ENCODE measurements at regions not wholly inside any gene's neighbourhood (a gene's known extent, or its start where the extent isn't known, plus 50 kb on each side); places are given as distances from the start of the nearest gene placed in this dataset.
"Not testable (repeated sequence)": the region's sequence is repeated elsewhere in the genome, so short reads cannot be mapped to it uniquely, and the experiment has no call there.

DNA sequence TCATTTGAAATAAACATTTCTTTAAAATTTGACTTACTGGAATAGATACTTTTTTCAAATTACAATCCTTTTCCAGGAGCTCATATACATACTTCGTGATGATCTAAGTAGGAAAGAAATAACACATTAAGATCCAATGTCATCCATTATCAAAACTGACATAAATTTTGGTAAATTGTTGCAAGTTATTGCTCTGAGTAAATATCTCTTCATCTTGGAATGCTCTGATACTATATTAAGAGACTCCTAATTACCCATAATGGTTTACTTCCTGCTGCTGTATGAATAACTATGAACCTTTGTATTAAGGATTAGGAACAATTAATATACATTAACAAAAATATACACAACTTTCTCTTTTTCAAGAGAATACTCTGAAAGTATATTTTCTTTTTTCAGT, 223.0 kb upstream of the POU5F2 start:
- no peak overlapping the region for H3K4me3 ChIP-seq (ENCODE audit: low read depth, poor library complexity, severe bottlenecking)
- intact Hi-C loops (cut with DNase I; ENCODE audit: low total_unique reads): no loop called here
- TF ChIP-seq CTCF (IDR thresholded peaks at IDR 0.05): no peak
- no peak for TF ChIP-seq POLR2A (IDR thresholded peaks at IDR 0.05)
- no peak for DNase-seq (ENCODE audit: low spot score in 2 of 2)
- WGBS, 2 donors: 88 to 96% methylated on average over 1 of the region's 1 CpG

GRCh38 chr5:93960042-93960441, 218.6 kb upstream of the POU5F2 start:
- TF ChIP-seq POLR2A (IDR thresholded peaks at IDR 0.05) (no peak), CTCF (IDR thresholded peaks at IDR 0.05) (no peak)
- intact Hi-C loops (cut with DNase I; ENCODE audit: low total_unique reads): no loop called here
- WGBS, 2 donors: 93 to 97% methylated on average over 3 of the region's 3 CpGs
- no peak overlapping the region for H3K4me3 ChIP-seq (ENCODE audit: low read depth, poor library complexity, severe bottlenecking)
- DNase-seq (ENCODE audit: low spot score in 2 of 2): no peak

DNA sequence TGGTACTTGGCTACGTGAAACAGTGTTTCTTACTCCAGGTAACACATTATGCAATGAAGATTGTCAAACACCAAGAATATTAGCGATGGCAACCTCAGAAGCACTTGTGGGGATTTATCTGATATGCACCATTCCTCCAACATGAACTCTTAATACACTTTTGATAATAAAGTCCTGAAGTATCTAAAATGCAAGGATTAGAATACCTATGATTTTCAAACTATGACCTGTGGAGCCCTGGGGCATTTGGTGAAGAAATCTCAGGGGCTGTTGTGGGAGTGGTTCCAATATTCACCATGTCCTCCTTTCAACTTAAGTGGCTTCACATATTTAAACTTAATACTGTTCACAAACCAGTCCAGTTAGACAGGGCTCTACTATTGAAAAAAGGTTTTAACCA, 214.6 kb upstream of the POU5F2 start:
- no peak for DNase-seq (ENCODE audit: low spot score in 2 of 2)
- no peak overlapping the region for H3K4me3 ChIP-seq (ENCODE audit: low read depth, poor library complexity, severe bottlenecking)
- 96 to 99% methylated on average over 2 of the region's 2 CpGs for WGBS, 2 donors
- intact Hi-C loops (cut with DNase I; ENCODE audit: low total_unique reads): no loop called here
- no peak for TF ChIP-seq CTCF (IDR thresholded peaks at IDR 0.05)
- no peak for TF ChIP-seq POLR2A (IDR thresholded peaks at IDR 0.05)

DNA sequence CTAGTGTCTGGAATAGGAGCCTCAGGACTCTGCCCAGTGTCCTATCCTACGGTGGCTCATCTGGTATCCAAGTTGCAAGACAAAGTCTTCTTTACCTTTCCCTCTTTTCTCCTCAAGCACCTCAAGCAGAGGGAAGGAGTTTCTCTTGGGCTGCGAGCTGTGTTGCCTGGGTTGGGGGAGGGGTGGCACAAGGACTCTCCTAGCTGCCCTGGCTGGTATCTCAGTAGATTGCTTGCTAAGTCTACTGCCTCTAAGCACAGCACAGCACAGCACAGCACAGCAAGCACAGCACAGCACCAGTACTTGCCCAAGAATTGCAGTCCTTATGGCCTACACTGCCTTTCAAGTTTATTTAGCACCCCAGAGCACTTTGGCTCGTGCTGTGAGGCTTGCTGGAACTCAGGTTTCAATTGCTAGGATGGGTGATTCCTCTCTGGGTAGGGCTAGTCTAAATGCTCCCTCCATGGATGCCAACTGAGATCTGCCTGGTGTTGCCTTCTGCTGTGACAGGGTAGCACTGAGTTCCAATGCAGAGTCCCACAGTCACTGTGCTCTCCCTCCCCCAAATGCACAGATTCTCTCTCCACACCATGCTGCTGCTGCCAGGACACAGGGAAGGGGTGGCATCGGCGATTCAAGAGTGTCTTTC, 213.1 kb upstream of the POU5F2 start:
- H3K4me3 ChIP-seq (ENCODE audit: low read depth, poor library complexity, severe bottlenecking): no peak overlapping the region
- 88 to 95% methylated on average over 5 of the region's 5 CpGs for WGBS, 2 donors
- intact Hi-C loops (cut with DNase I; ENCODE audit: low total_unique reads): no loop called here
- no peak for TF ChIP-seq CTCF (IDR thresholded peaks at IDR 0.05)
- TF ChIP-seq POLR2A (IDR thresholded peaks at IDR 0.05): no peak
- no peak for DNase-seq (ENCODE audit: low spot score in 2 of 2)

DNA sequence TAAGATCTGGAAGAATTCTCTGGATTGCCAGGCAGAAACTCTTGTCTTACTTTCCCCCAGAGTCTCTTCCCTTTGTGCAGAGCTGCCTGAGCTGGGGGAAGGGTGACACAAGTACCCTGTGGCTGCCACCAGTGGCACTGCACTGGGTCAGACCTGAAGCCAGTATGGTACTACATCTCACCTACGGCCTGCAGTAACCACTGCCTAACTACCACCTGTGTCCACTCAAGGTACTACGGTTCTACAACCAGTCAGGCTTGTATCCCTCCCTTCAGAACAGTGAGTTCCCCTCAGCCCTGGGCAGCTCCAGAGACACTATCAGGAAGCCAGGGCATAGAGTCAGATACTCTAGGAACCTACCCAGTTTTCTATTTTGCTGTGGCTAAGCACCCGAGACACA, 212.0 kb upstream of the POU5F2 start:
- 89 to 100% methylated on average over 3 of the region's 3 CpGs for WGBS, 2 donors
- TF ChIP-seq POLR2A (IDR thresholded peaks at IDR 0.05) (no peak), CTCF (IDR thresholded peaks at IDR 0.05) (no peak)
- H3K4me3 ChIP-seq (ENCODE audit: low read depth, poor library complexity, severe bottlenecking): no peak overlapping the region
- intact Hi-C loops (cut with DNase I; ENCODE audit: low total_unique reads): no loop called here
- DNase-seq (ENCODE audit: low spot score in 2 of 2): no peak

DNA sequence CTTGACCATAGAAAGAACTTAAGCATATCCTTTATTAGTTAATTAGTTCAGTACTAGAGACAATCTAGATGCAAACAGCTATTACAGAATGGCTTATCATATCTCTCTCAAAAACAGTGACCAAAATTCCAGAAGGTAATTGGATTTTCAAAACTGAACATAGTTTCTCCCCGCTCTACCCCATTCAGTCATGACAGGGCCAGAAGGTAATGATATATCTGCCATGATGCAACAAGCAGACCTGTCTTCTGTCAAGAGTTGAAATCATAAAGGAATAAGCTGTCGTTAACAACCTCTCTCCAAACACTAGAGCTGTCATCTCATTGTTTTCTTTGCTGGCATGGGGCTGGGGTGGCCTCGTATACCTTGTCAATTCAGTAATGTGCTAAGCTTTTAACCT, 200.5 kb upstream of the POU5F2 start:
- no peak for DNase-seq (ENCODE audit: low spot score in 2 of 2)

GRCh38 chr5:93933269-93933668, 191.9 kb upstream of the POU5F2 start:
- intact Hi-C loops (cut with DNase I; ENCODE audit: low total_unique reads); DNase-seq (ENCODE audit: low spot score in 2 of 2); H3K4me3 ChIP-seq (ENCODE audit: low read depth, poor library complexity, severe bottlenecking): not testable (repeated sequence)
- 97 to 100% methylated on average over 2 of the region's 2 CpGs for WGBS, 2 donors

More for the DNA sequence above, 200.5 kb upstream of the POU5F2 start:
- TF ChIP-seq CTCF (IDR thresholded peaks at IDR 0.05) (no peak), POLR2A (IDR thresholded peaks at IDR 0.05) (no peak)
- H3K4me3 ChIP-seq (ENCODE audit: low read depth, poor library complexity, severe bottlenecking): no peak overlapping the region
- 89 to 90% methylated on average over 3 of the region's 3 CpGs for WGBS, 2 donors
- intact Hi-C loops (cut with DNase I; ENCODE audit: low total_unique reads): no loop called here

Data from lower leg skin (tissue), 4 donors.